ENCODE measurements at regions not wholly inside any gene's neighbourhood (a gene's known extent, or its start where the extent isn't known, plus 50 kb on each side); places are given as distances from the start of the nearest gene placed in this dataset.

DNA sequence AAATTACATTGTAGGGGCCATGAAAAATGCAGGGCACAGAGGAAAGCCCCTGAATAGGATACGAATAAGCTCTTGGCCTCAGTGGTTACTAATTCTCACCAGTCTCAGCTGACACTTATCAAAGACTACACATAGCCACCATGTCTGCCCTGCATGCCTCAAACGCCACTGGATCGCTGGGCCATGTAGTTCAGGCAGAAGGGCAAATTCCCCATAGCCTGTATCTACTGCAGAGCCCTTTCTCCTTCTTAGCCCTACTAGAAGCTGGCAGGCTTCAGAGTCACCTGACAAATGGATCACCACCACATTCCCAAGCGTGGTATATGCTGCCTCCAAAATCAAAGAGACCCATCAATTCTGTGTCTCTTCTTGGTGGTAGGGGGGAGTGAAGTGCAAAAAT lies 177.4 kb downstream of the MINAR1 start:
- Histone ChIP-seq H3K27me3 (peaks cover 3% of the 10 kb centered on the region), H3K4me1 (replicated peaks in 1 of 2) (no peaks in the 10 kb centered on the region), H3K27ac (no peak overlapping the region), H3K9me3 (replicated peaks in 1 of 3) (no peaks in the 10 kb centered on the region), H3K36me3 (replicated peaks in 1 of 2) (no peaks in the 10 kb centered on the region), H3K4me3 (no peak overlapping the region)
- DNase-seq = no peak
- intact Hi-C loops (cut with DNase I) = no loop called here
- TF ChIP-seq, protein P1, sequence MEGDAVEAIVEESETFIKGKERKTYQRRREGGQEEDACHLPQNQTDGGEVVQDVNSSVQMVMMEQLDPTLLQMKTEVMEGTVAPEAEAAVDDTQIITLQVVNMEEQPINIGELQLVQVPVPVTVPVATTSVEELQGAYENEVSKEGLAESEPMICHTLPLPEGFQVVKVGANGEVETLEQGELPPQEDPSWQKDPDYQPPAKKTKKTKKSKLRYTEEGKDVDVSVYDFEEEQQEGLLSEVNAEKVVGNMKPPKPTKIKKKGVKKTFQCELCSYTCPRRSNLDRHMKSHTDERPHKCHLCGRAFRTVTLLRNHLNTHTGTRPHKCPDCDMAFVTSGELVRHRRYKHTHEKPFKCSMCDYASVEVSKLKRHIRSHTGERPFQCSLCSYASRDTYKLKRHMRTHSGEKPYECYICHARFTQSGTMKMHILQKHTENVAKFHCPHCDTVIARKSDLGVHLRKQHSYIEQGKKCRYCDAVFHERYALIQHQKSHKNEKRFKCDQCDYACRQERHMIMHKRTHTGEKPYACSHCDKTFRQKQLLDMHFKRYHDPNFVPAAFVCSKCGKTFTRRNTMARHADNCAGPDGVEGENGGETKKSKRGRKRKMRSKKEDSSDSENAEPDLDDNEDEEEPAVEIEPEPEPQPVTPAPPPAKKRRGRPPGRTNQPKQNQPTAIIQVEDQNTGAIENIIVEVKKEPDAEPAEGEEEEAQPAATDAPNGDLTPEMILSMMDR (IDR thresholded peaks at IDR 0.05) = no peak
- no peak for TF ChIP-seq POLR2A (IDR thresholded peaks at IDR 0.05)
- WGBS, 4 donors = 78 to 92% (median 85%) methylated on average over 4 of the region's 4 CpGs

DNA sequence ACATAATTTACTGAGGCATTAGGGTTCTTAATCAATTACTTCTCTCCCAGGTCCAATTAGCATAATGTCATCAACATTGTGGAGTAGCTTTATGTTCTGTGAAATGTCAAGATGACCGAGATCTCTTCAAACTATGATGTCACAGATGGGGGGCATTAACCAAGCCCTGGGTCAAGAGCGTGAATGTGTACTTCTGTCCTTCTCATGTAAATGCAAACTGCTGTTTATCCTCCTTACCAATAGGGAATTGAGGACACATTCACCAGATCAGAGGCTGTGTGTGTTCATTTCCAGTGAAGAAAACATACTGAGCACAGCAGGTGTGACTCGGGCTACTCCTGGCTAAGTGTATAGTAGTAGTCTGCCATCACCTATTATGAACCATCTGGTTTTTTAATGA lies 177.9 kb downstream of the MINAR1 start:
- Histone ChIP-seq H3K27me3 (peaks cover 3% of the 10 kb centered on the region), H3K4me1 (replicated peaks in 1 of 2) (no peaks in the 10 kb centered on the region), H3K4me3 (no peak overlapping the region), H3K36me3 (replicated peaks in 1 of 2) (no peaks in the 10 kb centered on the region), H3K9me3 (replicated peaks in 1 of 3) (no peaks in the 10 kb centered on the region), H3K27ac (no peak overlapping the region)
- no peak for TF ChIP-seq POLR2A (IDR thresholded peaks at IDR 0.05)
- TF ChIP-seq, protein P1 (IDR thresholded peaks at IDR 0.05) = no peak
- 84 to 96% (median 88%) methylated on average over 3 of the region's 3 CpGs for WGBS, 4 donors
- intact Hi-C loops (cut with DNase I) = no loop called here
- no peak for DNase-seq

DNA sequence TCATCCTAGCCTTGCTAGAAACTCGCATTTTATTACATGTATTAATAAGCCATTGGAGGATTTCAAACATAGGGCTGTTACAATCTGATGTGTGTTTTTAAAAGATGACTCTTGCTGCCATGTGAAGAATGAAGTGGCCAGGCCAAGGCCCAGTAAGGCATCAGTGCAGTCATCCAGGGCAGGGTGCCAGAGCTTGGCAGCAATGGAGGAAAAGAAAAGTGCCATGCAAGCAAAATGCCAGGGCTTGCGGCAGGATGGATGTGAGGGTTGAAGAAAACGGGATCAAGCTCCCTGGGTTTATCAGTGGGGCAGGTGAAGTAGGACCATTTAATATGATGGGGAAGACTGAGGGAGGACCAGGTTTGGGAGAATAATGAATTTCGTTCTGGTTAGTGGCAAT lies 183.6 kb downstream of the MINAR1 start:
- no peaks in the 10 kb centered on the region for H3K36me3 ChIP-seq (replicated peaks in 1 of 2)
- intact Hi-C loops (cut with DNase I) = no loop called here
- no peak overlapping the region for H3K27ac ChIP-seq
- no peak for TF ChIP-seq POLR2A (IDR thresholded peaks at IDR 0.05)
- TF ChIP-seq, protein P1 (IDR thresholded peaks at IDR 0.05) = no peak
- H3K27me3 ChIP-seq = peaks cover 3% of the 10 kb centered on the region
- peak in 6 of 7 donors; percentile 20 to 64 (median 52) for DNase-seq
- 63 to 76% (median 66%) methylated on average over 4 of the region's 4 CpGs for WGBS, 4 donors
- no peaks in the 10 kb centered on the region for H3K9me3 ChIP-seq (replicated peaks in 1 of 3)
- no peak overlapping the region for H3K4me3 ChIP-seq
- H3K4me1 ChIP-seq (replicated peaks in 1 of 2) = no peaks in the 10 kb centered on the region

DNA sequence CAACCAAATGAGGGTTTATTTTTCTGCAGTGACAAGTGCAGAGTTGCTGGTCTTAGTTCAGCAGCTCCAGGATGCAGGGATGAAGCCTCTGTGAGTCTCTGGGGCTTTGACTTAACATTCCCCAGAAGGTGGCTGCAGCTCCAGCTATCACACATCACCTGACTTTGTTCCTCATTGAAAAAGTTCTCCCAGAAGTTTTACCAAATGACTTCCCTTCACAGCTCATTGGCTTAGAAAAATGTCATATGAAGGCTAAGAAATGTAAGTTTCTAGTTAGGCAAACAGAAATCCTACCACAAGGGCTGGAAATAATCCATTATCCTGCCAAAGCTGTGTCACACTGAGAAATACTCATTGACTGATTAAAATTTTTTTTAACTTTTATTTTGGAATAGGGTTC lies 184.9 kb downstream of the MINAR1 start:
- no peak for TF ChIP-seq POLR2A (IDR thresholded peaks at IDR 0.05)
- TF ChIP-seq, protein P1 (IDR thresholded peaks at IDR 0.05) = no peak
- Histone ChIP-seq H3K27ac (no peak overlapping the region), H3K36me3 (replicated peaks in 1 of 2) (no peaks in the 10 kb centered on the region), H3K4me3 (no peak overlapping the region), H3K4me1 (replicated peaks in 1 of 2) (no peaks in the 10 kb centered on the region), H3K27me3 (peaks cover under 1% of the 10 kb centered on the region), H3K9me3 (replicated peaks in 1 of 3) (no peaks in the 10 kb centered on the region)
- intact Hi-C loops (cut with DNase I) = no loop called here
- no peak for DNase-seq
